22Rv1 (cell line): ENCODE measurements at regions not wholly inside any gene's neighbourhood (a gene's known extent, or its start where the extent isn't known, plus 50 kb on each side); places are given as distances from the start of the nearest gene placed in this dataset.

Experiments
- CTCF ChIP-seq: fragments of 450-650 bp; IDR thresholded peaks from 2 replicates; pipeline ENCODE4 v1.5.1; 2017; ENCODE audit warnings: mild to moderate bottlenecking
- ZFX ChIP-seq: fragments of 450-650 bp; IDR thresholded peaks from 2 replicates; pipeline ENCODE4 v1.6.1; 2017; ENCODE audit warnings: antibody characterized with exemption, borderline replicate concordance

GRCh38 chr19:5230730-5231555 lies 109.7 kb downstream of the PTPRS start:
- TF ChIP-seq CTCF (no peak), ZFX (no peak)
